KBM-7 (cell line): ENCODE measurements at regions not wholly inside any gene's neighbourhood (a gene's known extent, or its start where the extent isn't known, plus 50 kb on each side); places are given as distances from the start of the nearest gene placed in this dataset.

Source experiments
- DNase-seq: peaks from one replicate; pipeline ENCODE4 v3.0.0-alpha.2; 2015
- in situ Hi-C: fragments of 300-500 bp; cut with MboI; formaldehyde crosslinking; loops from 2 replicates; pipeline ENCODE4 v1.14.3; 2020; ENCODE audit warnings: low sequenced_read_pairs, low pct_unique_long_range_greater_than_20kb, mixed read lengths

DNA sequence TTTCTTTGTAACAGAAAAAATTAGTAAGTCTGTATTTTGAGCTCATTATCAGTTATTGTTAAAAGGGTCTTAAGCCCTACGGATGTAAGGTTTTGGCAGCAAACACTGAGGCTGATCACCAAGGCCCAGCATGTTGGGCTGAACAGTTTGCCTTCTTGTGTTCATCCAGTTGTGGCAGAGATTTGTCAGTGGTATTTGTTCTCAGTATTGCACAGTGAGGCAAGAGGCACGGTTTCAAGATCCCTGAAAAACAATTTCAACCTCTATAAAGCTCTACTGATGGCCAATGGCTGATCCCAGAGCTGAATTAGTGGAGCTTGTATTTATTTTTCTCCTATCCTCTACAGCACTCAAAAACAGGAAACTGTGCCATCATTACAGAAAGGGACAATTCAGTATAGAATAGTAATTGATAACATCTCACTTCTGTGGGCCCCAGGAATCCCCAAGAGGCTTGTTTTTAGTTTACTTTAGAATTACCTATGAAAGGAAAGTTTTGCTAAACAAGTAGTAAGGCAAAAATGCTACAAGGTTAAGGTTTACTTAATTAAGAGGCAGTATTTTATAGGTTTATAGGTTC lies 191.8 kb upstream of the RAB4A start:
- in situ Hi-C loops, result no loop called here
- no peak for DNase-seq

DNA sequence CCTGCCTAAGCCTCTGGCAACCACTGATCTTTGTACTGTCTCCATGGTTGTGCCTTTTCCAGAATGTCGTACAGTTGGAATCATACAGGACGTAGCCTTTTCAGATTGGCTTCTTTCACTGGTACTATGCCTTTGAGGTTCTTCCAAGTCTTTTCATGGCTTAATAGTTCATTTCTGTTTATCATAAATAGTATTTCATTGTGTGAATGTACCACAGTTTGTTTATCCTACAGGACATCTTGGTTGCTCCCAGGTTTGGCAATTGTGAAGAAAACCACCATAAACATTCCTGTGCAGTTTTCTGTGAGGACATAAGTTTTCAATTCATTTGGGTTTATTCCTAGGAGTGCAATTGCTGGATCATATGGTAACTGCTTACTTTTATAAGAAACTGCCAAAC lies 190.6 kb upstream of the RAB4A start:
- in situ Hi-C loops, result no loop called here
- no peak for DNase-seq

DNA sequence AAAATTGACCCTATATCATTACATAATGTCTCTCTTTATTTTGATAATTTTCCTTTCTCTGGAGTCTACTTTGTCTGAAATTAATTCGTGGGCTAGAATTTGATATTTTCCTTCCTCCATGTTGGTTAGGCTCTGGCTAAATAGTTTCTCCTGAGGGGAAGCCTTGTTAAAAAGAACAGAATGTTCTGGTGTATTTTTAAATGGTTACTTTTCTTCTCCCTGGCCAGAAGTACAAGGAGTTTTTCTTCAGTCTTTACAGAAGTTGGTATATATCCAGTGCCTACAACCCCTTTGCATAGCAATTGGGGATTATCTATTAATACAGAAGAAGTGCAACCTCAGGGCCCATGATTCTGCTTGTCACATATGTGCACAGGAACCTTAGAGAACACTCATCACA lies 185.6 kb upstream of the RAB4A start:
- DNase-seq, result no peak
- in situ Hi-C loops, result no loop called here

- in situ Hi-C loops, result no loop called here
- no peak for DNase-seq
Measured at GRCh38 chr1:229086091-229086490, 184.8 kb upstream of the RAB4A start.

- in situ Hi-C loops, result no loop called here
- no peak for DNase-seq
Measured at GRCh38 chr1:229086686-229087085, 184.2 kb upstream of the RAB4A start.

- no peak for DNase-seq
Measured at GRCh38 chr1:229087339-229087738, 183.6 kb upstream of the RAB4A start.

GRCh38 chr1:229087906-229088305 lies 183.0 kb upstream of the RAB4A start:
- in situ Hi-C loops, result no loop called here
- no peak for DNase-seq

More at GRCh38 chr1:229087339-229087738, 183.6 kb upstream of the RAB4A start:
- in situ Hi-C loops, result no loop called here

DNA sequence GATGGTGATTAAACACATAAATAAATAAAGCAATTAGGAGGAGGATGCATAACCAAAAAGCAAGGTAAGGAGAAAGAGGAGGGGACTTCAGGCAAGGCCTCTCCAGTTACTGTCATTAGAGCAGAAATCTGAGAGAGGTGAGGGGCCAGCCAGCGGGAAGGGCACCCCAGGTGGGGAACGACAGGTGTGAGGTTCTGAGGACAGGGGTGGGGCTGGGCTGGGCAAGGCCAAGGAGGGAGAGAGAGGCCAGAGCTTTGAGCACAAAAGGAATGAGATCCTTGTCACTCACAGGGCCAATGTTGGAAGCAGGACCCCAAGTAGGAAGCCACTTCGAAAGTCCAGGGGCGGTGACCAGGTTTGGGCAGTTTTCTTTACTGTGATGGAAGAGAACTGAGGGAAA lies 182.2 kb upstream of the RAB4A start:
- no peak for DNase-seq
- in situ Hi-C loops, result no loop called here

DNA sequence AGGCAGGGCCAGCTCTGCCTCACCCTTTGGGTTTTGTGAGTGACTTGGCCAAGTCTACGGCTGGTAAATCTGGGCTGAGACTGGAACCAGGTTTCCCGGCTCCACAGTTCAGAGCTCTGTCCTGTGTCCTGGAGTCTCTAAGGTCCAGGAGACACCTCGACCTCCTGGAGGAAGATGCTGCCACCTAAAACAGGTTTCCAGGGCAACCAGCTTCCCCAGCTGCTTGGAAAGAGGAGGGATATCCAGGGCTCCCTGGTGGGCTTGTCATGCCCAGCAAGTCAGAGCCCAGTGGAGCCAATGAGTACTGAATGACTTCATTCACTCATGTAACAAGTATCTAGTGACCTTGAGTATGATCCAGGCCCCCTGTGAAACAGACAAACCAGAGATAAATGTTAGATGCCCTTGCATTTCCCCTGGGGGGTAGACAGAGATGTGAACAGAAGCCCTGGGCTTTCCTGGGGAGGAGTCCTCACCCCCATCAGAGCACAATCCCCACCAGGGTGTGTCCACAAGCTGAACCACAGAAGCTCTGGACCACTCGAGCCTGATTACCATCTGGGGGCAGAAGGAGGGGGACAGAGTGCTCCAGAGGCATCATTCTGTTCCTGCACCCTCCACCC lies 181.2 kb upstream of the RAB4A start:
- no peak for DNase-seq
- in situ Hi-C loops, result no loop called here

DNA sequence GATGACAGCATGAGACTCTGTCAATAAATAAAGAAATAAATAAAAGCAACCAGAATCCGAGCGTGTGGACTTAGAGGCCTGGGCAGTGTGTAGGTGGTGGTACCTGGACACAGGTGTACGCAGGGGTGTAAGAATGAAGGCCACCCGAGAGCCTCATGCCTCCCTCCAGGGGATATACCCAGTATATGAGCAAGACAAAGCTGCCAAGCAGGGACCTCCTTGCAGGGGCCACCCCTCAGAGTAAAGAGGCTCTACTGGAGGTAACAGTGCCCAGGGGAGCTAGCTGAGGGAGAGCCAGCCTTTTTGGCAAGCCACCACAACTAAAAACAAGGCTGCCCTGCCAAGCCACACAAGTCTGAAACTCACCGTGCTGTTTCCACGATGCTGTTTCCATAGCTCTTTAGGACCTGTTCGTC lies 179.2 kb upstream of the RAB4A start:
- in situ Hi-C loops, result no loop called here
- no peak for DNase-seq

- DNase-seq, result no peak
Measured at GRCh38 chr1:229092377-229093237, 178.3 kb upstream of the RAB4A start.

DNA sequence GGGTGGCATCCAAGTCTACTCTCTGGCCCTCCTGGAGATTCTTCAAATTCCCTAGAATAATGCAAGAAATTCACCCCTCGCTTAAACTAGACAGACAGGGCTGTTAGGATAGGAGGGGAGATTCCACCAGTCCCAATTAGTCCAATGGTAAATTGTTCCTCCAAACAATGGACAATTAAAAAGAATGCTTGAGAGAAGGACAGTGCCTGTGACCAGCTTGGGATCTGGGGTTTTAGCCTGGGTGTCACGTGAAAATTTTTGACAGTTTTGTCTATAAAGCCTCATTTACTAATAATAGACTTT lies 177.7 kb upstream of the RAB4A start:
- no peak for DNase-seq
- in situ Hi-C loops, result no loop called here

More at GRCh38 chr1:229092377-229093237, 178.3 kb upstream of the RAB4A start:
- in situ Hi-C loops, result no loop called here

GRCh38 chr1:229093609-229094336 lies 177.1 kb upstream of the RAB4A start:
- in situ Hi-C loops, result no loop called here
- no peak for DNase-seq

GRCh38 chr1:229094476-229095311 lies 176.2 kb upstream of the RAB4A start:
- no peak for DNase-seq
- in situ Hi-C loops, result no loop called here

- in situ Hi-C loops, result no loop called here
- DNase-seq, result no peak
Measured at GRCh38 chr1:229095325-229095724, 175.6 kb upstream of the RAB4A start.

- no peak for DNase-seq
- in situ Hi-C loops, result no loop called here
Measured at GRCh38 chr1:229097356-229097755, 173.6 kb upstream of the RAB4A start.

DNA sequence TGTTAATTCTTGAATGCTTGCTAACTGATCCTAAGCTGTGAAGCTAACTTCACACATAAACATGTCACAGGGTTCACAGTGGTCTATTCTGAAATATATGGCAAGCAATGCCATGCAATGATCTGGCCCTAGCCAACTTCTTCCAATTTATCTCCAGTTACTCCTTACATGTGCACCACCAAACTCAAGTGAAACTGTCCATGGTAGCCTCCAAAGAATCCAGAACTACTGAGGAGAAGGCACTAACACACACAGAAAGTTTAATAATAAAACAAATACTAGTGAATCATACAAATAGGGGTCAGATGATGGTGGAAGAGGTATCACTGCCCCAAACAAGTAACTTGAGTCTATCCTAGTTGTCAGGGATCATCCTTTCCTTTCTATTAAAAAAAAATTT lies 172.6 kb upstream of the RAB4A start:
- in situ Hi-C loops, result no loop called here
- no peak for DNase-seq

DNA sequence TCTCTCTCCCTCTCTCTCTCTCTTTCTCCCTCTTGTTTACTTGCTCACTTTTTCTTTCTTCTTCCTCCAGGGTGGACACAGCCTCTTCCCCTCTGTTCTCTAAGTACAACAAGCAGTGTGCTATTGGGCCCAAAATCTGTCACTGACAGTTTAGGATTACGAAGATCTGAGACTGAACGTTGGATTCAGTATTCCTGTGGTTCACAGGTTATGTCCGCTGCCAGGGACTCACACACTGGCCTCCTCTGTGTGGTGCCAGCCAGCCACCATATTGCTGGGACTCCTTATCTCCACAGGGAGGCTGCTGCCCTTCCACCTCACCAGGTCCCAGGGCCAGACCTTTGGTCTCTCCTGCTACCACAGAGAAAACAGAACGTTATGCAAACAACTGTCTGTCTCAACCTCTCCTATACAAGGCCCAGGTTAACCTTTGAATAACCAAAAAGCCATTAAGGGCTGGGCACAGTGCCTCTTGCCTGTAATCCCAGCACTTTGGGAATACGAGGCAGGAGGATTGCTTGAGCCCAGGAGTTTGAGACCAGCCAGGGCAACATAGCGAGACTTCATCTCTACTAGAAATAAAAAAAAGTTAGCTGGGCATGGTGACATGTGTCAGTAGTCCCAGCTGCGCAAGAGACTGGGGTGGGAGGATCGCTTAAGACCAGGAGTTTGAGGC lies 171.9 kb upstream of the RAB4A start:
- no peak for DNase-seq
- in situ Hi-C loops, result no loop called here
